Suprapubic skin (tissue), 4 donors: ENCODE measurements at regions not wholly inside any gene's neighbourhood (a gene's known extent, or its start where the extent isn't known, plus 50 kb on each side); places are given as distances from the start of the nearest gene placed in this dataset.
"Not testable (repeated sequence)": the region's sequence is repeated elsewhere in the genome, so short reads cannot be mapped to it uniquely, and the experiment has no call there.

Experiments
- EP300 ChIP-seq: sonication (generic); formaldehyde crosslinking; IDR thresholded peaks from one replicate; pipeline ENCODE4 v1.6.1; 2017; ENCODE audit warnings: antibody characterized with exemption
- POLR2A ChIP-seq, 2 donors: fragments of 450-650 bp; IDR thresholded peaks; one replicate each; pipeline ENCODE4 v1.6.1; 2017; ENCODE audit warnings: antibody characterized with exemption in 2 of 2, mild to moderate bottlenecking in 2 of 2, moderate library complexity in 2 of 2
- POLR2AphosphoS5 ChIP-seq, 3 donors: sonication (generic); formaldehyde crosslinking; IDR thresholded peaks; one replicate each; pipeline ENCODE4 v1.6.1; 2017; ENCODE audit warnings: antibody characterized with exemption in 3 of 3
- TF ChIP-seq, protein P1 (sequence below), 2 donors: fragments of 200-600 bp in 1 of 2; fragments of 450-650 bp in 1 of 2; sonication (generic) in 1 of 2; IDR thresholded peaks; one replicate each; pipeline ENCODE4 v1.5.1; 2016 to 2019; ENCODE audit warnings: antibody characterized with exemption in 2 of 2, mild to moderate bottlenecking in 1 of 2, moderate library complexity in 1 of 2

GRCh38 chr2:87577358-87577757 is 170.5 kb upstream of the PLGLB2 start:
- TF ChIP-seq, protein P1, sequence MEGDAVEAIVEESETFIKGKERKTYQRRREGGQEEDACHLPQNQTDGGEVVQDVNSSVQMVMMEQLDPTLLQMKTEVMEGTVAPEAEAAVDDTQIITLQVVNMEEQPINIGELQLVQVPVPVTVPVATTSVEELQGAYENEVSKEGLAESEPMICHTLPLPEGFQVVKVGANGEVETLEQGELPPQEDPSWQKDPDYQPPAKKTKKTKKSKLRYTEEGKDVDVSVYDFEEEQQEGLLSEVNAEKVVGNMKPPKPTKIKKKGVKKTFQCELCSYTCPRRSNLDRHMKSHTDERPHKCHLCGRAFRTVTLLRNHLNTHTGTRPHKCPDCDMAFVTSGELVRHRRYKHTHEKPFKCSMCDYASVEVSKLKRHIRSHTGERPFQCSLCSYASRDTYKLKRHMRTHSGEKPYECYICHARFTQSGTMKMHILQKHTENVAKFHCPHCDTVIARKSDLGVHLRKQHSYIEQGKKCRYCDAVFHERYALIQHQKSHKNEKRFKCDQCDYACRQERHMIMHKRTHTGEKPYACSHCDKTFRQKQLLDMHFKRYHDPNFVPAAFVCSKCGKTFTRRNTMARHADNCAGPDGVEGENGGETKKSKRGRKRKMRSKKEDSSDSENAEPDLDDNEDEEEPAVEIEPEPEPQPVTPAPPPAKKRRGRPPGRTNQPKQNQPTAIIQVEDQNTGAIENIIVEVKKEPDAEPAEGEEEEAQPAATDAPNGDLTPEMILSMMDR (IDR thresholded peaks at IDR 0.05), result not testable (repeated sequence)
- TF ChIP-seq POLR2A (IDR thresholded peaks at IDR 0.05); EP300; POLR2AphosphoS5 (IDR thresholded peaks at IDR 0.05): not testable (repeated sequence)
